H9 (cell line): ENCODE measurements at regions not wholly inside any gene's neighbourhood (a gene's known extent, or its start where the extent isn't known, plus 50 kb on each side); places are given as distances from the start of the nearest gene placed in this dataset.

Source experiments
- DNase-seq: peaks from one replicate; pipeline ENCODE4 v3.0.0-alpha.2; 2017
- H2AFZ ChIP-seq: one replicate; pipeline ENCODE4 v1.6.1; 2013; ENCODE audit warnings: mild to moderate bottlenecking, low read length, control low read depth, moderate library complexity
- H2AK5ac ChIP-seq: 2 replicates; pipeline ENCODE4 v1.6.1; 2013; ENCODE audit warnings: low read length, control low read depth, mixed read lengths; ENCODE audit not compliant: insufficient read length
- H2BK120ac ChIP-seq: one replicate; pipeline ENCODE4 v1.6.1; 2013; ENCODE audit warnings: low read depth, mild to moderate bottlenecking, low read length, control low read depth, inconsistent platforms; ENCODE audit not compliant: poor library complexity, severe bottlenecking
- H2BK12ac ChIP-seq: 2 replicates; pipeline ENCODE4 v1.6.1; 2013; ENCODE audit warnings: low read length, control low read depth, mixed read lengths, low read depth; ENCODE audit not compliant: insufficient read length
- H2BK15ac ChIP-seq: 2 replicates; pipeline ENCODE4 v1.6.1; 2013; ENCODE audit warnings: low read depth, low read length, control low read depth
- H2BK20ac ChIP-seq: one replicate; pipeline ENCODE4 v1.6.1; 2013; ENCODE audit warnings: low read depth, mild to moderate bottlenecking, low read length, control low read depth, inconsistent platforms; ENCODE audit not compliant: poor library complexity, severe bottlenecking
- H2BK5ac ChIP-seq: 2 replicates; pipeline ENCODE4 v1.6.1; 2013; ENCODE audit warnings: low read length, control low read depth, mixed read lengths; ENCODE audit not compliant: insufficient read length
- H3K14ac ChIP-seq: 2 replicates; pipeline ENCODE4 v1.6.1; 2013; ENCODE audit warnings: low read length, control low read depth; ENCODE audit not compliant: insufficient read depth
- H3K18ac ChIP-seq: 2 replicates; pipeline ENCODE4 v1.6.1; 2013; ENCODE audit warnings: low read depth, mild to moderate bottlenecking, mixed read lengths, low read length, control low read depth; ENCODE audit not compliant: insufficient read length
- H3K23ac ChIP-seq: 2 replicates; pipeline ENCODE4 v1.6.1; 2013; ENCODE audit warnings: low read length, control low read depth, mixed read lengths, low read depth; ENCODE audit not compliant: insufficient read length
- H3K23me2 ChIP-seq: 2 replicates; pipeline ENCODE4 v1.6.1; 2013; ENCODE audit warnings: low read depth, mild to moderate bottlenecking, mixed read lengths, low read length, control low read depth; ENCODE audit not compliant: insufficient read length, poor library complexity, severe bottlenecking
- H3K27ac ChIP-seq: 2 replicates; pipeline ENCODE4 v1.5.1; 2013; ENCODE audit warnings: low read length, control low read depth, mixed read lengths, low read depth; ENCODE audit not compliant: insufficient read length
- H3K27me3 ChIP-seq: 2 replicates; pipeline ENCODE4 v1.6.1; 2013; ENCODE audit warnings: low read length, control low read depth, inconsistent platforms; ENCODE audit not compliant: insufficient read depth
- H3K4ac ChIP-seq: 2 replicates; pipeline ENCODE4 v1.6.1; 2013; ENCODE audit warnings: low read depth, mild to moderate bottlenecking, control low read depth, inconsistent platforms, low read length, moderate library complexity
- H3K4me1 ChIP-seq: 2 replicates; pipeline ENCODE4 v1.6.1; 2013; ENCODE audit warnings: low read length, control low read depth, inconsistent platforms; ENCODE audit not compliant: insufficient read depth
- H3K4me2 ChIP-seq: 2 replicates; pipeline ENCODE4 v1.6.1; 2013; ENCODE audit warnings: low read length, control low read depth, mixed read lengths; ENCODE audit not compliant: insufficient read length, insufficient read depth
- H3K56ac ChIP-seq: 2 replicates; pipeline ENCODE4 v1.6.1; 2013; ENCODE audit warnings: low read depth, mild to moderate bottlenecking, mixed read lengths, low read length, control low read depth; ENCODE audit not compliant: insufficient read length
- H3K79me1 ChIP-seq: 2 replicates; pipeline ENCODE4 v1.6.1; 2013; ENCODE audit warnings: low read depth, mild to moderate bottlenecking, moderate library complexity, low read length, control low read depth, inconsistent platforms; ENCODE audit not compliant: insufficient read depth, poor library complexity, severe bottlenecking
- H3K79me2 ChIP-seq: 2 replicates; pipeline ENCODE4 v1.6.1; 2013; ENCODE audit warnings: low read length, control low read depth, inconsistent platforms; ENCODE audit not compliant: insufficient read depth
- H3K9ac ChIP-seq: 2 replicates; pipeline ENCODE4 v1.6.1; 2013; ENCODE audit warnings: low read length, control low read depth, mixed read lengths; ENCODE audit not compliant: insufficient read length; ENCODE audit errors: extremely low read depth
- H3K9me3 ChIP-seq: one replicate; pipeline ENCODE4 v1.6.1; 2013; ENCODE audit warnings: low read depth, low read length, inconsistent platforms; ENCODE audit not compliant: control insufficient read depth
- H3T11ph ChIP-seq: one replicate; pipeline ENCODE4 v1.6.1; 2013; ENCODE audit warnings: mild to moderate bottlenecking, low read length, control low read depth, inconsistent platforms
- H4K20me1 ChIP-seq: one replicate; pipeline ENCODE4 v1.6.1; 2013; ENCODE audit not compliant: control insufficient read depth, insufficient read length, insufficient read depth
- H4K5ac ChIP-seq: 2 replicates; pipeline ENCODE4 v1.6.1; 2013; ENCODE audit warnings: low read depth, mild to moderate bottlenecking, mixed read lengths, low read length, control low read depth; ENCODE audit not compliant: insufficient read length
- H4K8ac ChIP-seq: replicated peaks from 2 replicates; pipeline ENCODE4 v1.6.1; 2013; ENCODE audit warnings: low read length, control low read depth, mixed read lengths, low read depth; ENCODE audit not compliant: insufficient read length
- H4K91ac ChIP-seq: 2 replicates; pipeline ENCODE4 v1.6.1; 2013; ENCODE audit warnings: low read depth, mild to moderate bottlenecking, moderate library complexity, mixed read lengths, low read length, control low read depth; ENCODE audit not compliant: insufficient read length
- H3K27ac Mint-ChIP-seq, 3 experiments: 2 replicates in 2 of 3; 3 replicates in 1 of 3; pipeline ENCODE4 v1.8.0; 2020 to 2021; ENCODE audit warnings: mixed read lengths in 3 of 3, mild to moderate bottlenecking in 1 of 3, moderate library complexity in 1 of 3
- H3K27me3 Mint-ChIP-seq: 2 replicates; pipeline ENCODE4 v1.8.0; 2021; ENCODE audit warnings: low read depth, mild to moderate bottlenecking, moderate library complexity, mixed read lengths
- H3K36me3 Mint-ChIP-seq, 3 experiments: 2 replicates in 2 of 3; 3 replicates in 1 of 3; pipeline ENCODE4 v1.8.0; 2020 to 2021; ENCODE audit warnings: low read depth in 3 of 3, mixed read lengths in 3 of 3; ENCODE audit not compliant: insufficient read depth in 1 of 3
- H3K4me1 Mint-ChIP-seq, 2 experiments: 2 replicates each; pipeline ENCODE4 v1.8.0; 2020; ENCODE audit warnings: mixed read lengths in 2 of 2
- H3K4me3 Mint-ChIP-seq, 2 experiments: 2 replicates in 1 of 2; 3 replicates in 1 of 2; pipeline ENCODE4 v1.8.0; 2020 to 2021; ENCODE audit warnings: mild to moderate bottlenecking in 2 of 2, mixed read lengths in 2 of 2, moderate library complexity in 1 of 2
- H3K9me3 Mint-ChIP-seq, 2 experiments: 2 replicates in 1 of 2; 3 replicates in 1 of 2; pipeline ENCODE4 v1.8.0; 2020; ENCODE audit warnings: mild to moderate bottlenecking in 2 of 2, mixed read lengths in 2 of 2, moderate library complexity in 1 of 2
- CTCF ChIP-seq: fragments of 200-600 bp; sonication (generic); conservative IDR thresholded peaks from 3 replicates; pipeline ENCODE4 v1.8.0; 2021; ENCODE audit warnings: antibody characterized with exemption, mild to moderate bottlenecking
- WGBS: extraction: QIAGEN DNeasy Blood & Tissue Kit; methylation state at CpG from one replicate; pipeline ENCODE4 v1.1.7; 2013; ENCODE audit warnings: missing lambda C conversion rate, low lambda C conversion rate, mixed read lengths; ENCODE audit not compliant: insufficient read length; ENCODE audit errors: extremely low coverage; 5-methylcytosine and 5-hydroxymethylcytosine counted together

- Mint-ChIP-seq H3K9me3 (no peaks in the 10 kb centered on the region), H3K27me3 (peaks cover 17% of the 10 kb centered on the region), H3K36me3 (no peaks in the 10 kb centered on the region), H3K27ac (no peak overlapping the region), H3K4me1 (peaks cover 11 to 13% of the 10 kb centered on the region in 2 experiments; a peak in 3 of 4 replicates), H3K4me3 (no peak overlapping the region)
- H3K23ac ChIP-seq = no peak overlapping the region
- no peak overlapping the region for H3K4me2 ChIP-seq
- no peak overlapping the region for H2BK20ac ChIP-seq
- no peaks in the 10 kb centered on the region for H3K4me1 ChIP-seq
- no peak for DNase-seq
- H2BK12ac ChIP-seq = no peak overlapping the region
- no peak overlapping the region for H3K9ac ChIP-seq
- H4K5ac ChIP-seq = no peak overlapping the region
- H3T11ph ChIP-seq = no peak overlapping the region
- H3K14ac ChIP-seq = no peak overlapping the region
- no peaks in the 10 kb centered on the region for H3K79me1 ChIP-seq
- H2BK5ac ChIP-seq = no peak overlapping the region
- no peak for TF ChIP-seq CTCF
- no peak overlapping the region for H3K4ac ChIP-seq
- no peaks in the 10 kb centered on the region for H4K20me1 ChIP-seq
- H2BK120ac ChIP-seq = no peak overlapping the region
- no peak overlapping the region for H4K8ac ChIP-seq
- no peak overlapping the region for H2BK15ac ChIP-seq
- WGBS = no CpG with 5 or more reads among the region's 10 CpGs
- H2AK5ac ChIP-seq = no peak overlapping the region
- no peaks in the 10 kb centered on the region for H3K79me2 ChIP-seq
- H4K91ac ChIP-seq = no peak overlapping the region
- H3K27me3 ChIP-seq = no peaks in the 10 kb centered on the region
- H3K56ac ChIP-seq = no peak overlapping the region
- H3K23me2 ChIP-seq = no peaks in the 10 kb centered on the region
- no peak overlapping the region for H3K18ac ChIP-seq
- H3K27ac ChIP-seq = no peak overlapping the region
- H2AFZ ChIP-seq = no peak overlapping the region
- H3K9me3 ChIP-seq = no peaks in the 10 kb centered on the region
Measured at GRCh38 chr2:235218486-235218907, 266.7 kb downstream of the SH3BP4 start.
